Caki2 (cell line): ENCODE measurements at regions not wholly inside any gene's neighbourhood (a gene's known extent, or its start where the extent isn't known, plus 50 kb on each side); places are given as distances from the start of the nearest gene placed in this dataset.

ENCODE experiments used
- DNase-seq: peaks from one replicate; pipeline ENCODE4 v3.0.0-alpha.2; 2015; ENCODE audit warnings: low read depth
- in situ Hi-C: cut with HindIII; loops from 2 replicates; pipeline ENCODE4 v1.10.0; 2016; ENCODE audit warnings: low sequenced_read_pairs, low pct_unique_long_range_greater_than_20kb, mixed read lengths

DNA sequence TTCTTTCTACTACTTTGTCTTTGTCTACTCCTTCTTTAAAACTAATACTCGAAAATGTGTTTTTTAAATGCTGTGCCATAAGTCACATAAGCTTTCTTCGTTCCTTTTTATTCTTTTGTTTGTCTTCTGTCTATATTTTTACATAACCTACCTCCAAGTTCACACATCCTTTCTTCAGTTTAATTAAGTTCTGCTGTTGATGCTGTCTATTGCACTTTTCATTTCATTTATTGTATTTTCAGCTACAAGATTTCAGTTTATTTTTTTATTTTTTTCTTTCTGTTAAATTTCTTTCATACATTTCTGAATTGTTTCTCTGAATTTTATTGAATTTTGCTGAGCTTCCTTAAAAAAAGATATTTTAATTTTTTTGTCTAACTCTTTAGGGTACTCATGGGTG is 878.2 kb downstream of the MAT2B start:
- in situ Hi-C loops = no loop called here

DNA sequence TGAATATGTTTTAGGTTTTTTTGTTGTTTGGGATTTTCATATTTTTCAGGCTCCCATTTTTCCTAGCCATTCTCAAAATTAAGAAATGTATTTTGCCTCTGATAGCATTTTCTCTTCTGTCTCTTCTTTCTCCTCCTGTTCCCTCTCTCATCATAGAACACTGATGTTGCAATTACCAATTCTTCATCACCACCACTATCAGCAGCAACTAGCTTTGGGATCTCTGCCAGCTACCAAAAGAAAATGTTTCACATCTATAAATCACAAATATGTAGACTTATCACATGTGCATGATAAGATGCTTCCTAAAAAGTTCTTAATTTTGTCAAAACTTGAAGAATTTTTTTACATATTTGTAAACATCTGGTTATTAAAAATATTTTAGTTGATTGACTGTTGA is 887.1 kb downstream of the MAT2B start:
- in situ Hi-C loops = no loop called here
- no peak for DNase-seq

More for the DNA sequence above, 878.2 kb downstream of the MAT2B start:
- no peak for DNase-seq

- DNase-seq = no peak
- in situ Hi-C loops = no loop called here
These were observed 889.3 kb downstream of the MAT2B start for GRCh38 chr5:164394686-164395194.

- in situ Hi-C loops = no loop called here
These were observed 907.1 kb downstream of the MAT2B start for GRCh38 chr5:164412531-164412930.

DNA sequence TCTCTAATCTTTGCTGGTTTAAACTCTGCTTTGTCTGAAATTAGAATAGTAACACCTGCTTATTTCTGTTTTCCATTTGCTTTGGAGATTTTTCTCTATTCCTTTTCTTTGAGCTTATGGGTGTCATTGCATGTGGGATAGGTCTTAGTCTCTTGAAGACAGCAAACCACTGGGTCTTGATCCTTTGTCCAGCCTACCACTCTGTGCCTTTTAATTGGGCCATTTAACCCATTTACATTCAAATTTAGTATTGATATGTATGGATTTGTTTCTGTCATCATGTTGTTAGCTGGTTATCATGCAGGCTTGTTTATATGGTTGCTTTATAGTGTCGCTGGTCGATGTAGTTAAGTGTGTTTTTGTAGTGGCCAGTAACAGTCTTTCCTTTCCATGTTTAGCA is 914.7 kb downstream of the MAT2B start:
- in situ Hi-C loops = no loop called here
- no peak for DNase-seq

More at GRCh38 chr5:164412531-164412930, 907.1 kb downstream of the MAT2B start:
- no peak for DNase-seq

DNA sequence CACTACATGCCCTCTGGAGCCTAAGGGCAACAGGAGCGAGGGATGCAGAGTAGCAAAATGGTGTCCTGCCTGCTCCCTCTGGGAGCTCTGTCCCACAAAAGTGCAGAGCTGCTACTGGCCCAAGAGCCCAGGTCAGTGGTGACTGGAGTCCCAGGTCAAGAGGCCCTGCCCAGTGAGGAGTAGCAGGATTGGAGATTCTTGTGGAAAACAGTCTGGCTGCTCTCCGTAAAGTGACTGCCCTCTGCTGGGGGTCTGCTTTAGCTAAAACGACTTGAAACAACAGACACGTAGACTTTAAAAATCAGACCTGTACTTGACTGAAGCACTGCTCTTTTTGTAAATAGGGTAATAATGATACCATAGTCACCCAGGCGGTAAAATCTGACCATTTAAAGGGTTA is 917.0 kb downstream of the MAT2B start:
- DNase-seq = no peak
- in situ Hi-C loops = no loop called here

GRCh38 chr5:164431634-164432304 is 926.4 kb downstream of the MAT2B start:
- DNase-seq = no peak

GRCh38 chr5:164433106-164433870 is 927.9 kb downstream of the MAT2B start:
- in situ Hi-C loops = no loop called here

More at GRCh38 chr5:164431634-164432304, 926.4 kb downstream of the MAT2B start:
- in situ Hi-C loops = no loop called here

GRCh38 chr5:164435576-164435975 is 930.2 kb downstream of the MAT2B start:
- DNase-seq = no peak
- in situ Hi-C loops = no loop called here

More at GRCh38 chr5:164433106-164433870, 927.9 kb downstream of the MAT2B start:
- DNase-seq = no peak

- DNase-seq = no peak
- in situ Hi-C loops = no loop called here
These were observed 934.4 kb downstream of the MAT2B start for GRCh38 chr5:164439799-164440198.

DNA sequence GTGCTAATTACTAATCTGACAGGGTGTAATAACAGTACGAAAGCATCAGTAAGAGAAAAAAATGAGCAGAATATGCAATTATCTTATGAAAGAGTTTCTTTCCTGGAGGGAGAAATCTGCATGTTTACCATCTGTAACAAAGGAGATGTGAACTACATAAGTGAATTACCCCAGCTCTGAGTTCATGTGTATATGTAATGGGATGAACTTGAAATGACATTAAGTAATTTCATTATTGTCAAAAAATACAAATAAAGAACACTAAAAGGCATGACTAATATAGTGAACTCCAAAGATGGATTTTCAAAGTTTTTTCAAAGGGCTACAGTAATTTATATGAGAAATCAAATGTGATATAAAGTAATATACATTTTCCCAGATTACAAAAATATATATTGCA is 944.0 kb downstream of the MAT2B start:
- no peak for DNase-seq
- in situ Hi-C loops = no loop called here

DNA sequence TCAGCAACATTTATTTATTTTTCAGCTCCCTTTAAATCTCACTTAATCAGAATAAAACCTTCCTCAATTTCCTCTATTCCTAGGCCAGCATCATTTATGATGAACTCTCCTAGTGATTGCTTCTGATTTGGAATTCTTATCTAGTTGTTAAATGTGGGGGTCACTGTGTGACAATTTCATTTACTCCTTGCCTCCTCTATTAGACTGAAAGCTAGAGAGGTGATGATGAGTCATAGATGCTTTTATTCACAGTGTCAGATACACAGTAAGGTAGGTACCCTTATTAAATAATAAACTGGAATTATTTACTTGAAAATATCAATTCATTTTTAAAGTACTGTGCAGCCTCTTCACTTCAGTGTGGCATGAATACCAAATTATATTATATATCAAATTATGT is 960.6 kb downstream of the MAT2B start:
- in situ Hi-C loops = no loop called here
- DNase-seq = no peak

- in situ Hi-C loops = no loop called here
- no peak for DNase-seq
These were observed 964.9 kb downstream of the MAT2B start for GRCh38 chr5:164470312-164470711.

GRCh38 chr5:164472165-164472564 is 966.7 kb downstream of the MAT2B start:
- in situ Hi-C loops = no loop called here
- no peak for DNase-seq

DNA sequence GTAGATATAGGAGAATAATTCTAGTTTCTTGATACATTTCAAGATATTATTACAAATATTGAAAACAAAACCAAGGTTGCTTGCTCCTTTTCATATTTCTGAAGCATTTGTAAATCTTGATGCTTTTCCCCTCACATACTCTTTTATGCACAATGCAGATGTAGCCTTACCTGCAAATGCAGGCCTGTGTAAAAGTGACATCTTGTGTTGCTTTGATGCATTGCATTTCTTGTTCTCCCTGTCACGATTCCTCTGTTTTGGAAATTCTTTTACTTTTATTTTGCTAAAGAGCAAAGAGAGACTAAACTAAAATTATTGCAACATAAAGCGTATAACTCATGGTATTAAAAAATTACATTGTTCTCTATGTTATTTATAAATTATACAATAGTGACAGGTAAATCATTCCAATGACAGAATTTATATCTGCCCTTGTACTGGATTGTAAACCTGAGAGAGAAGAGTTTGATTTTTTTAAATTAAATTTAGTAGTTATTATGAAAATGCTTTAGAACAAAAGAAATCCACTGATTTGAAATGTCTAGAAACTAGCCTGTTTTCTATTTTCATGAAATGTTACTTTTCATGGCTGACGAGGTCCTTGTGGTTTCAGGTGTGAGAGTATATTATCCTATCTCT is 970.0 kb downstream of the MAT2B start:
- in situ Hi-C loops = no loop called here
- DNase-seq = no peak

DNA sequence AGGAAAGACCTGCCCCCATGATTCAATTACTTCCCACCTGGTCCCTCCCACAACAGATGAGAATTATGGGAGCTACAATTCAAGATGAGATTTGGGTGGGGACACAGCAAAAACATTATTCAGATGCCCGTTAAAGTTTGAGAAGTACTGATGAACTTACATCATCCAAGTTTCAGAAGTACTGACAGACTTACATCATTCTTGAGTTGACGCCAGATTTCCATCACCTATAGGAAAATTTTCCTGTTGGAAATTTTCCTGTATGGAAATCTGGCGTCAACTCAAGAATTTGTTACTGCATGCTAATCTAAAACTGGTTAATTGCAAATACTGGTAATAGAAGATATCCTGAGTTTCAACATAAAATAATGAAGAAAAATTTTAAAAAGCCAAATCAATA is 975.9 kb downstream of the MAT2B start:
- in situ Hi-C loops = no loop called here
- DNase-seq = no peak

GRCh38 chr5:164482351-164482750 is 976.9 kb downstream of the MAT2B start:
- DNase-seq = no peak
- in situ Hi-C loops = no loop called here

GRCh38 chr5:164484948-164485347 is 979.5 kb downstream of the MAT2B start:
- in situ Hi-C loops = no loop called here

GRCh38 chr5:164487939-164488338 is 982.5 kb downstream of the MAT2B start:
- DNase-seq = no peak

More at GRCh38 chr5:164484948-164485347, 979.5 kb downstream of the MAT2B start:
- no peak for DNase-seq

More at GRCh38 chr5:164487939-164488338, 982.5 kb downstream of the MAT2B start:
- in situ Hi-C loops = no loop called here
